Colonic mucosa (tissue), 4 donors: ENCODE measurements at regions not wholly inside any gene's neighbourhood (a gene's known extent, or its start where the extent isn't known, plus 50 kb on each side); places are given as distances from the start of the nearest gene placed in this dataset.

Source experiments
- DNase-seq: peaks from one replicate; pipeline ENCODE4 v3.0.0-alpha.2; 2020
- H3K27ac ChIP-seq: fragments of 200-600 bp; one replicate; pipeline ENCODE4 v1.8.0; 2021
- H3K27me3 ChIP-seq: fragments of 200-600 bp; one replicate; pipeline ENCODE4 v1.8.0; 2021
- H3K36me3 ChIP-seq: fragments of 200-600 bp; one replicate; pipeline ENCODE4 v1.8.0; 2021
- H3K4me1 ChIP-seq: fragments of 200-600 bp; one replicate; pipeline ENCODE4 v1.8.0; 2021; ENCODE audit warnings: mild to moderate bottlenecking
- H3K4me3 ChIP-seq: fragments of 200-600 bp; one replicate; pipeline ENCODE4 v1.8.0; 2021
- H3K9ac ChIP-seq, 2 donors: one replicate each; pipeline ENCODE4 v1.7.0; 2013; ENCODE audit warnings: control low read depth in 2 of 2, low read depth in 2 of 2, low read length in 2 of 2
- H3K9me3 ChIP-seq: fragments of 200-600 bp; one replicate; pipeline ENCODE4 v1.8.0; 2021
- CTCF ChIP-seq: fragments of 200-600 bp; IDR thresholded peaks from one replicate; pipeline ENCODE4 v1.8.0; 2022; ENCODE audit warnings: antibody characterized with exemption, mild to moderate bottlenecking
- intact Hi-C: fragments of 100-400 bp; cut with DNase I; formaldehyde crosslinking; loops from one replicate; pipeline ENCODE4 v1.14.1; 2022
- donor health status: healthy.
- donor health status: DM: no; HTN: no; CAD: no.
- donor health status: DM: no; HTN: no; CAD: no.

- H3K27ac ChIP-seq: no peak overlapping the region
- intact Hi-C loops: no loop called here
These were observed 229.9 kb downstream of the HACE1 start for GRCh38 chr6:104629826-104630225.

GRCh38 chr6:104625536-104625935, 234.2 kb downstream of the HACE1 start:
- H3K9ac ChIP-seq: no peak overlapping the region
- intact Hi-C loops: no loop called here

More at GRCh38 chr6:104629826-104630225, 229.9 kb downstream of the HACE1 start:
- TF ChIP-seq CTCF: no peak
- Histone ChIP-seq H3K4me3 (no peak overlapping the region), H3K9me3 (no peaks in the 10 kb centered on the region), H3K9ac (no peak overlapping the region), H3K27me3 (no peaks in the 10 kb centered on the region), H3K4me1 (no peaks in the 10 kb centered on the region), H3K36me3 (no peaks in the 10 kb centered on the region)
- no peak for DNase-seq

DNA sequence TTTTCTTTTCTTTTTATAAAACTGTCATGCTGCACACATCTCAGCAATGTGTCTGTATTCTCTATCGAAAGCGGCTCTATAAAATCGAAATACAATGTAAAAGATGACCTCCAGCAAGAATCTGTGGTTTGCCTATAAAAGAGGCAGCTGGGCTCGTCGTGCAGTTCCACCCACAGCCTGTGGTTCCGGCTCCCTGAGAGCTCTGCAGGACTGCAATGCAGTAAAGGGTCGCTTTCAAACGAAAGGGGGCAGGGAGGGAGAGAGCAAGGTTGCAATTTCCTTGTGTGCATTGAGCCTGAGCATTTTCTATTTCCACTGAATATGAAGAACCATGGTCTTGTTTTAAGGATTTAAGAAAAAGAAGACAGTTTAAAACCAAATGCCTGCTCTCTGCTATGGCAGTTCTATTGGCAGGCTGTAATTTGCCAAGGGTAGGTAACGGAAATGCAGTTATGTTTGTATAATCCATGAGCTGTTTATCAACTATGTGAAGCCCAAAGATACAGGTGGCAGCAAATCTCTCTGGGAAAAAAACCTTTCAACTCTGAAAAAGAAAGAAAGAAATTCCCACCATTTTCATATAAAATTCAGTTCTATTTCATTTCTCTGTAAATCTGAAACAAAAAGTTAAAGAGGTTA, 236.5 kb downstream of the HACE1 start:
- Histone ChIP-seq H3K4me1 (no peaks in the 10 kb centered on the region), H3K9ac (no peak overlapping the region), H3K27me3 (no peaks in the 10 kb centered on the region), H3K9me3 (no peaks in the 10 kb centered on the region), H3K4me3 (no peak overlapping the region), H3K27ac (no peak overlapping the region), H3K36me3 (no peaks in the 10 kb centered on the region)
- peak; percentile 11 for TF ChIP-seq CTCF
- DNase-seq: peak; percentile 50
- intact Hi-C loops: no loop called here

More at GRCh38 chr6:104625536-104625935, 234.2 kb downstream of the HACE1 start:
- DNase-seq: no peak
- H3K9me3 ChIP-seq: no peaks in the 10 kb centered on the region
- no peak overlapping the region for H3K27ac ChIP-seq
- H3K27me3 ChIP-seq: no peaks in the 10 kb centered on the region
- no peaks in the 10 kb centered on the region for H3K36me3 ChIP-seq
- H3K4me1 ChIP-seq: no peaks in the 10 kb centered on the region
- TF ChIP-seq CTCF: no peak
- no peak overlapping the region for H3K4me3 ChIP-seq

- Histone ChIP-seq H3K36me3 (no peaks in the 10 kb centered on the region), H3K9ac (no peak overlapping the region), H3K9me3 (no peaks in the 10 kb centered on the region), H3K4me3 (no peak overlapping the region), H3K27me3 (no peaks in the 10 kb centered on the region), H3K27ac (no peak overlapping the region), H3K4me1 (no peaks in the 10 kb centered on the region)
- intact Hi-C loops: no loop called here
- TF ChIP-seq CTCF: no peak
- DNase-seq: no peak
These were observed 238.3 kb downstream of the HACE1 start for GRCh38 chr6:104621396-104621795.

DNA sequence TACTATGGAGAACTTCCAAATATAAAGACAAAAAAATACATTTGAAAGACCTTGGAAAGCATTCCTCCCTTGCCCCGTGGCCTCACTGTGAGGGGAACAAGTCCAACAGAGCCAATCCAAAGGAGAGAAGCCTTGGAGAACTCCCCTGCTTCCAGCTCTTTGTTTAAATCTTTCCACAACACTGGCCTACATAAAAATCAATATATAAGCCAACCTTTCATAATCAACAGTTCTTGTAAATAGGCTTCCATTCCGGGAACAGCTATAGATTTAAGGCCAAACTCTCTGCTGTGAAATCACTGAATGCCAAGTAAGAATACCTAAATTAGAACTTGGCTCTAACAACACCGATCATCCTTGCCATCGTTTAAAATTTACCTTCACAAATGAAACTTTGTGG, 242.1 kb downstream of the HACE1 start:
- no peak for DNase-seq
- Histone ChIP-seq H3K36me3 (no peaks in the 10 kb centered on the region), H3K9ac (no peak overlapping the region), H3K9me3 (no peaks in the 10 kb centered on the region), H3K27me3 (no peaks in the 10 kb centered on the region), H3K4me1 (no peaks in the 10 kb centered on the region), H3K4me3 (no peak overlapping the region), H3K27ac (no peak overlapping the region)
- intact Hi-C loops: no loop called here
- no peak for TF ChIP-seq CTCF
